HCEC 1CT (cell line): ENCODE measurements at regions not wholly inside any gene's neighbourhood (a gene's known extent, or its start where the extent isn't known, plus 50 kb on each side); places are given as distances from the start of the nearest gene placed in this dataset.

Experiments
- DNase-seq: peaks from one replicate; pipeline ENCODE4 v3.0.0-alpha.2; 2017

DNA sequence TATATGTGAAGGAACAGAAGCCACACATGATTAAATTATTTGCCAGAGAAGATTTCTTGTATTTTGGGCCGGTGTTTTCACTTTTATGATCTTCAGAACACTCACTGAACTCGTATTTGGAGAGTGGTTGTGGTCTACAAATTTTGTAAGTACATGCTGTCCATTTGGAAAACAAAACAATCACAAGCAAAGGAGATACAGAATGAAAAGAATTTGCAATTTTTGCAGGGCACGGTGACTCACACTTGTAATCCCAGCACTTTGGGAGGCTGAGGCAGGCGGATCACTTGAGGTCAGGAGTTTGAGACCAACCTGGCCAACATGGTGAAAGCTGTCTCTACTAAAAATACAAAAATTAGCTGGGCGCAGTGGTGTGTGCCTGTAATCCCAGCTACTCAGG is 282.0 kb downstream of the C1D start:
- peak; percentile 41 for DNase-seq

DNA sequence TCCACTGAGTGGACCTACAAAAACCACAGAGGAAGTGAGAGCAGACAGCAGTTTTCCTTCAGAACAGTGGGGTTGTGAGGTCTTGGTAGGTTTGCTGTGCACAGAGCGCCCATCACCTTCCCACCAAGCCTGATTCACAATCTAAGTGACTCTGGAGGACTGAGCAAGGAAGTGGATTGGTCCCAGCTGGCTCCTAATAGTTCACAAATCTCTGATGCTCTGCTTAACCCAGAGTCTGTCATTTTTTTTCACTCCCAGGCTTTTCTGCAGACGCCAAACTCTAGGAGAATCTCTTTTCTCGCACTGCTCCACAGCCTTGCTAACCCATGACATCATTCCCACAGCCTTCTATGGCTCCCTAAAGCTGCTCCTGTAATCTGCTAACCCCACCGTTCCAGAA is 280.4 kb downstream of the C1D start:
- DNase-seq = peak; percentile 59

DNA sequence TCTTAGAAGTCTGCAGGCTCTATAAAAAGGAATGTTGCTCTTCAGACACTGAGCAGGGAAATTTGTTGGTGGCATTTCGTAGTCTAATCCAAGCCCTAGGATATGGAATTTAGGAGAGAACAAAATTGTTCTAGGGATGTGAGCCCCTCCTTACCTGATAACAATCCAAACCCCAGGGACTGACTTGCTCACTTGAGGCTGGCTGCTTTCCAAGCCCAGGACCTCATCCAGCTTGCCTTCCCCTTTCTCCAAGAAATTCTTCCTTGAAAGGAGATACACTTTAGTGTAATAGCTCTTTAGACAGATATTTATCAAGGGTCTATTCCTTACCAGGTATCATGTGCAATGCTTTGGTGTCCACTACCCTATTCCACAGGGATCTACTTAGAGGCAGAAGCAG is 279.8 kb downstream of the C1D start:
- DNase-seq = no peak

DNA sequence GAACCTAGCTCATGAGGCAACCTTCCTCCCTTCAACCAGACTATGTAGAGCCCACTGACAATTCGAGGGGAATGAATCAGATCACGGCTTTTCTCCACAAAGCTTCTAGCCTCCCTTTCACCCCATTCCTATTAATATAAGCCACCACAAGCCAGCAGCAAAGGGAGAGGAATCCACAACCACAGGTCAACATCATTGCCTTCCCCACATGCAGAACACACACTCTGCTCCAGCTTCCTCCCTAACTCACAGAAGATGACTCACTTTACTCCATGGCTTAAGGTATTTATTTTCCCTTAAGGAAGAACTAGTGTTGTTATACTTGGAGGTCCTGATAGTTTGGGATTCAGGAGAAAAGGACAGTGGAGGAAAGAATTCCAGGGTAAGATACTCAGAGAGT is 272.2 kb downstream of the C1D start:
- peak; percentile 89 for DNase-seq

DNA sequence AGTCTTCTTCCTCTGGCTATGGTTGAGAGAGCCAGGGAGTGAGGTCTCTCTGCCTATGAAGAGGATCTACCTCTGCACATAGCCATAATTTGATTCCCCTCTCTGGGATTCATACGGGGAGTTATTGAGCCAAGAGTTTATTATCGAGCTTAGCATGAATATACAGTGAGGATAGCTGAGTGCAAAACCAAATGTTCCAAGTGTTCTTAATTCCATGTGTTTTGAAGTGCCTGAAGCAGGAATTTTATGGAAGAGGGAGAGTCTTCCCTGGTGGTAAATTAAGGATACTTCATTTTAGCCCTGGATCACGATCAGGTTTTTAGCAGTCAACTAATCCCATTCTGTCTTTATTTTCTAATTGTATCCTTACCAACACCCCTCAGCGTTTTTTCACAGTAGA is 270.6 kb downstream of the C1D start:
- no peak for DNase-seq

DNA sequence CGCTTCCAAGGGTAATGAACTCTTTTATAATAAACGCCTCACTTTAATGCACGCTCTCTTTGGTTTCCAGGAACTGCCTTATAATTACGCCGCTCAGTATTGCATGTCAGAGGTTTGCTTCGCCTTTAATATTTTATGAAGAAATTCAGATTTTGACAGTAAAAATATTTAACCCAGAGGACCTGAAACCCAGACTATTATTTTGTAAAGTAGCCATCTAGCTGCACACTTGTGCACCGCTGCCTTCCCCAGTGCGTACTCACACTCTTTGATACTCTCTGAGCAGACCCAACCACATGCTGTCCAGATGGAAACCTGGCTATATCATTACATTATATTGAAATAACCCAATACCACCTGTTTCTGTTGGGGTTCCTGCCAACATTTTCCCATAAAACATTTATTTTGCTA is 270.1 kb downstream of the C1D start:
- DNase-seq = no peak

DNA sequence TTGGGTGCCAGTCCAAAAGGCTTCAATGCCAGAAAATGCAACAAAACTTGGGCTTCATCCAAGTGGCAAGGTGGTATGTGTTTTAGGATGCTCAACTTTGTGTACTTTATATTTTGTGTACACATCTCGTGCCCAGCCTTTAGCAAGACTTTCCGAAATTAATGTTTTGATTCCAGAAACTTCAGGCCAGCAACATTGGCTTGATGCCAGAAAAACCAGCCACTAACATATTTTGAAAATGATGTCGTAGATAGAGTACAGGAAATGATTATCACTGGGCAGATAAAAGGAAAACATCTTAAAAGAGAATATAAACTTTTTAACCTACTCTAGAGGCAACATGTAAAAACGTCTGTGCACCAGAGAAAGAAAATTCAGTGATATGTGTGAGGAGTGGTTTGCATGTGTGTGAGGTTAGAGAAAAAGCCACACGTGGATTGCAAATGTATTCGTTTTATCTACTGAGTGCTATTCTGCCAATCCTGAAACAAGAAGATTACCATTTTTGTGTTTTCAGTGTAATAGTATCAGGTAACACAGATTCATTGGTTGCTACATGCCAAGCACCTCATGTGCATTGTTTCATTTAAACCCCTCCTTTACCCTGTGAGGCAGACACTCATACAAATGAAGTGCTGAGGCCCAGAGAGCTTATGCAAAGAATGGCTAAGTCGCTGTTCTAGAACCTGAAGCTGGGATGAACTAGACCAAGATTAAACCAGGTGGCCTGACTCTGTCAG is 264.8 kb downstream of the C1D start:
- peak; percentile 36 for DNase-seq

DNA sequence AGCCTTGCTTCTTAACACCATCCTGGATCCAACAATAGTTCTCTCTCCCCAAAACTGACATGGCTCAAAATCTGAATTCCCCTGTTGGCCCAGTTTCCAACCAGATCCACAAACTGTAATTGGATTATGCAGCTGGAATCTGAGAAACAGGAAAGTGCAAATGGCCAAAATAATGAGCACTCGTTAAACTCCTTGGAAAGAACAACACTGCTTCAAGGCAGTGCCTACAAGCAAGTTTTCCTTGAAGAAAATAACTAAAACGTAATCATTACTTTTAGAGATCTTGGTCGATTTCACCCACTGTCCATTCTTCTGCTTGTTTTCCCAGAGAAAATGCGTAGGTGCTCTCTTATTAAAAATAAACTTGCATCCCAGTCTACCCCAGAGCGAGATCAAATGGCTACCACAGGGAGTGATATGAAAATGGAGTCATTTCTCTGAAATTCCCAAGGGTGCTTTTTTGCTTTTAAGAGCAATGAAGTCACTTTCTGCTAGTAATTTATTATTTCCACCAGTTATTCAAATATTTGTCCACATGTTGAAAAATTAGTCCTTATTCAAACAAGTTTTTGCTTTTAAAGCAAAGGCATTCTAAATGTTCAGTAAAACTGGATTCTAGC is 264.2 kb downstream of the C1D start:
- no peak for DNase-seq

DNA sequence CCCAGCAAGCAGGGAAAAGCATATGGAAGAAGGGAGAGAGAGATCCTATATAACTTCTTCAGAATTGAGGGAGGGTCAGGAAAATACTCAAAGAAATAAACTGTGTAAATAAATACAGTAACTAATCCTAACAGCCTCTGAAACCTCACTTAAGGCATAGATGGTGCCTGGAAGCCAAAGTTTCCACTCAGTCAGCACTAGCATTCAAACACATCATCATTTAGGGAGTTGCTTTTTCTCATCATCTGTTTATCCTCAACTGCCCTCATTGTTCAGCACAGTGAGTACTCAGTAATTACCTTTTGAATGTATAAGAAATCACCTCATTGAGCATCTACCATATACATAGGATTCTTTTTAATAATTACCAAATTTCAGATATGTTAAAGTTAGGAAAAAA is 262.9 kb downstream of the C1D start:
- no peak for DNase-seq

DNA sequence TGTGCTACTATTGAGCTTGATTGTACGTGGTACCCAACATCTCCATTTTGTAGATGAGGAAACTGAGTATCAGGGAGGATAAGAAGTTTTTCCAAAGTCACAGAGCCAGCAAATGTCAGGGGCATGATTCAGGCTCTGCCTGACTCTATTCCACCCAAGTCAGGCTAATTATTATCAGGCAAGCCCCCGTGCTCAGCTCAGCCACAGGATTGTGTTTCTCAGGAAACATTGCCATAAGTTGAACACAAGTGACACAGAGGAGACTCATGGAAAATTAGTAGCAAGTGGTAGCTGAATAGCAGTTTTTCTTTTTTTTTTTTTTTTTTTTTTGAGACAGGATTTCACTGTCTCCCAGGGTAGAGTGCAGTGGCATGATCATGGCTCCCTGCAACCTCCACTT is 260.5 kb downstream of the C1D start:
- DNase-seq = no peak

DNA sequence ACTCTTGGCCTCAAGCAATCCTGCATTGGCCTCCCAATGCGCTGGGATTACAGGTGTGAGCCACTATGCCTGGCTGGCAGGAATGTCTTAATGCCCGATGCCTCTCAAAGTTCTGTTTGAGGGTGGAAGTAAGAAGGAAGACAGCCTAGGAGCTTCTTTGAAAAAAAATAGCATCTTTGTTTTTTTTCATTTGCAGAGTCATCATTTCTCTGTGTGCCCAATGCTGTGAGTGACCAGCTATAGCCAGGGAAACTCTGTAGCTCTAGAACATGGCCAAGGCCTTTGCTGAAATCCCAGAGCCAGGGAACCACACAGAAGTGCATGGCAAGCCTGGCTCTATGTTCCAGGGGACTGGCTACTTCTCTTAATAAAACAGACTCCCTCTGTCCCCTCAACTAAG is 260.0 kb downstream of the C1D start:
- no peak for DNase-seq

DNA sequence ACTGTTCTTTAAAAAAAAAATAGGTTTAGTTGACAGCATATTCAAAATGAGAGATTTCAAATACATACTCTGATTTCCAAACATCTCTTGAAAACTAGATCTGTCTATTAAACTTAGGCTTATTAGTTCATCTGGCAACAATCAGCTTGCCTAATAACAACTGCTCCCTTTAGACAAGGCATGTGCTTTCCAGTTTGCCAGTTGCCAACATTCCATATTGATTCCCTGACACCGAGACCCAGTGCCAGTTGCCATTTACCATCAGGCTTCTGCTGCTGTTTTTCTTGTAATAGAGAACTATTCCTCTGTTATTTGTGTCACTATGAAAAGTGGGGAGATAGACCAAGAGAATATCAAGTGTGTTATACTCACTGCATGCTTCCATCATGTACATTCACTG is 256.0 kb downstream of the C1D start:
- DNase-seq = no peak

DNA sequence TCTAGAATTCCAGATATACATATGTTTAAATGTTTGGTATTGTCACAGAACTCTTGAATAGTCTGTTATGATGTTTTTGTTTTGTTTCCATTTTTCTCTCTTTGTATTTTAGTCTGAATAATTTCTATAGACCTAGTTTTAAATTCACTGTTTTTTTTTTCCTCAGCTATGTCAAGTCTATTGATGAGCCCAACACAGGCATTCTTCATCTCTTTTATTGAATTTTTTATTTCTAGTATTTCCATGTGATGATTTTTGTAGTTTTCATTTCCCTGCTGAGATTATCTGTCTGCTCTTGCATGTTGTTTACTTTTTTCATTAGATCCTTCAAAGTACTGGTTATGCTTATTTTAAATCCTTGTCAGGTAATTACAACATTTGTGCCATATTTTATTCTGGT is 254.7 kb downstream of the C1D start:
- no peak for DNase-seq

DNA sequence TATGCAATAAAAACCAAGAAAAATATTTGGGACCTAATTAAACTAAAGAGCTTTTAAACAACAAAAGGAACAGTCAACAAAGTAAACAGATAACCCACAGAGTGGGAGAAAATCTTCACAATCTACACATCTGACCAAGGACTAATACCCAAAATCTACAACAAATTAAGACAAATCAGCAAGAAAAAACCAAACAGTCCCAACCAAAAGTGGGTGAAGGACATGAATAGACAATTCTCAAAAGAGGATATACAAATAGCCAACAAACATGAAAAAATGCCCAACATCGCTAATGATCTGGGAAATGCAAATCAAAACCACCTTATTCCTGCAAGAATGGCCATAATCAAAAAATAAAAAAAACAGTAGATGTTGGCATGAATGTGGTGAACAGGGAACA is 250.1 kb downstream of the C1D start:
- no peak for DNase-seq

DNA sequence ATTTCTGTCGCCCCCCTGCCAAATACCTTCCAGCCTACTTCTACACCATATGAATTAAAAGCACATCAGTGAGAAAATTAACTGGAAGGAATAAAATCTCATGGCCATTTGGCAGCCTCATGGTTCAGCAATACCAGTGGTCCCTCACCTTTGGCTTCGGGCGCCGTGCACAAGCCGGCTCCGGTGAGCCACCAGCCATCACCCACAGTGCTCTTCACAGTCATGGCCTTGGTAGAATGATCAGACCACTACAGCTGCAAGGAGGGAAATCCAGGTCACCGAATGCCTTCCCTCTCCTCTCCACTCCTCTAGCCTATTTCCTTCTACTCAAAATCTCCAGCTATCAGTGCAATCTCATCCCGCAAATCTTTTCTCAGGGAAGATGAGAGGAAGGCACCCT is 239.1 kb downstream of the C1D start:
- DNase-seq = no peak

DNA sequence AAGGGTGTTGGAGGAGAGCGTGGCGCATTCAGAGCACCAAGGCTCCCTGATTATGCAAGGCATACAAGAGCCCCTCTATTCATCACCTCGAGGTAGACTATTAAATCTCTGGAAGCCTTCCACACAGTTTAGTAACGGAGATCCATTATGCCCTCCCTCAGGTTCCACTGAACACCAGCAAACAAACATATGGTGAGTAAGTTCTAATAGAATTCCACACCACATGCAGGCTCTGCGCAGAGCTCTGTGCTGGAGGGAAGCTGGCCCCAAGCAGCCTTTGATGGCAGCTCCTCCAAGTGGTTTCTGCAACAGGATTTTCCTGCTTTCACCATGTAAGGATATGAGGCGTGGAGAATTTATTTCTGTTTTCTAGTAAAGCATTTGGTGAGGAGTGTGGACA is 238.6 kb downstream of the C1D start:
- DNase-seq = peak; percentile 80

DNA sequence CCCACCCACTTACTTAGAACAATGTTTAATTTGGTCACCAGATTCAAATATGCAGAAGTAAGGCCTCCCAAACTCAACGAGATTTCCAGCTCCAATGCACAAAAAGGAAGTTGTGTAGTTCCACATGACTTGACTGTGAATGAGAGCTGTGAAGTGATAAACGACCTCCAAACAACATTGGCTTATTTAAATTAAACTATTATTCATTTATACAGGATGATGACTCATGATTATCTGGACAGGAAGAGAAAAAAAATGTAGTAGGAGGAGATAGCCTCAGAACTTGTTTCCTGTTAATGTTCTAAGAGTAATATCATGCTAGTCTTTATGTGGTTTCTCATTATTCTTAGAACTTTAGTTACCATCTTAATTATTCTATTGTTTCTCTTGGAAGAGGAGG is 237.3 kb downstream of the C1D start:
- DNase-seq = peak; percentile 90

DNA sequence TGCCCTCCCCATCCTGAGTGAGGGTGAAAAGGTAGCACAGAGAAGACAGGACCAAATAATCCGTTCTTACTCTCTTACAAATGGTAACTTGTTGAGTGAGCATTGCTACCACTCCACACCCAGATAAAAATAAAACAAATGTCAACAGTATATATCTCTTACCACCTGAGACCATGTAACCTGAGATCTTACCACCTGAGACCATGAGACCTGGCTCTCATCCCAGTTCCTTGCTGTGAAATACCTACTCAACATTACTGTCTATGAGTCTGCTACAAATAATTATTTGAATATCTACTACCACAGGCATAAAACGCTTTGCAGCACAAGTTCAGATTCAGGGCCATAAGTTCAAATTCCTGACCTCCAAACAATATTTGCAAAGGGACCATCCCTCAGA is 234.7 kb downstream of the C1D start:
- DNase-seq = no peak

DNA sequence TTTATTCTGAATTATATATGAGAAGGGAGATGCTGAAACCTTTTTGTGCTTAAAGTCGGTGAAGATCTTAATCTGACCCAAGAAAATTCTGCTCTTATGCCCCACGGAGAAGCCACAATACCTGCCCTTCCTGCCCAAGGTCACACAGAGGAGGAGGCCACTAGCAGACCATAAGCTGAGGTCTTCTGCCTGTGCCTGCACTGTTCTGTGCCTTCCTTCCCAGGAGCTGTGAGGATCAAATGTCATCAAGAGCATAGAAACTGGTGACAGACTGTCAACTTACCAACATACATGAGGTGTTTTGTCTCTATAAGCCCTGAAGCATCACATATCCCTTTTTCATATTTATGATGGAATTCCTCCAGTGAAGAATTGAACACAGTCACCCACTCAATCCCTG is 233.3 kb downstream of the C1D start:
- no peak for DNase-seq

DNA sequence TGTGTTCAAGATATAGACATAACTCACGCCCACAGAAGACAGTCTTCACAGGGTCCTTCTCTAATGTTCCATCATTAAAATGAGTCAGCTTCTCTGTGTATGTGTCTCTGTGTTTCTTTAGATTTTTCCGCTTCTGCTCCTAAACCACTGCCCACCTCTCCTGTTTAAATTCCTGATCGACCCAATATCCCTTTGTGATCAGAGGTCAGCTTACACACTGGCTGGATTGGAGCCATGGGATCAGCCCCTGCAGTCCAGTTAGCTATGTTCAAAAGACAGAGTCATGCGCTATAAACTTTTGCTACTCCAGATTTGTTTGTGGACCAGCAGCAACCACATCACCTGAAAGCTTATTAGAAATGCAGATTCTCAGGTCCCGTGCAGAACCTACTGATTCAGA is 229.2 kb downstream of the C1D start:
- no peak for DNase-seq

DNA sequence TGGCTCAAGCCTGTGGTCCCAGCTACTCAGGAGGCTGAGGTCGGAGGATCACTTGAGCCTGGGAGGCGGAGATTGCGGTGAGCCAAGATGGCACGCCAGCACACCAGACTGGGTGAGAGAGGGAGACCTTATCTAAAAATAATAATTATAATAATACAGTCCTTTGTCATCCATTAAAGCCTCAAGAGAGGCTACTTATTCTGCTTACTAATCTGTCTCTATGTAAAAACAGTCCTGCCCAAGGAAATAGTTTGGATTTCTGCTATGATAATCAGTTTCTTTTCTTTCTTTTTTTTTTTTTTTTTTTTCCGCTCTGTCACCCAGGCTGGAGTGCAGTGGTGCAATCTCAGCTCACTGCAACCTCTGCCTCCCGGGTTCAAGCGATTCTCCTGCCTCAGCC is 228.3 kb downstream of the C1D start:
- DNase-seq = no peak

DNA sequence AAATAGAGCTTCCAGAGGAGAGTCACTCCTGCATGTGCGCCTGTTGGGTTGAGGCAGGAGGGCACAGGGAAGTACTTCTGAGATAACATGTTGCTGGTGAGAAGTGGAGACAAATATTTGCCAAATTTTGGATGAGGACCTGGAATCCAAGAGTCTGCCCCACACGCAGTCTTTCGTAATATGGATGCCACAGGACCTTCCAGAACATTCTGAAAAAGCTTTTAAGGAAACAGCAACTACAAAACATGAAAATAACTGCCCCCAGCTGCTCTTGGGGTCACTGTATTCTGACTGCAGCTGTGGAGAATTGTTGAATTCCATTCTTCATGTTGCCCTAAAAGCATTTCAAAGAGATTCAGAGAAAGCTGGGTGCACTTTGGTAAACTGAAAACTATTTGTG is 227.5 kb downstream of the C1D start:
- DNase-seq = no peak

DNA sequence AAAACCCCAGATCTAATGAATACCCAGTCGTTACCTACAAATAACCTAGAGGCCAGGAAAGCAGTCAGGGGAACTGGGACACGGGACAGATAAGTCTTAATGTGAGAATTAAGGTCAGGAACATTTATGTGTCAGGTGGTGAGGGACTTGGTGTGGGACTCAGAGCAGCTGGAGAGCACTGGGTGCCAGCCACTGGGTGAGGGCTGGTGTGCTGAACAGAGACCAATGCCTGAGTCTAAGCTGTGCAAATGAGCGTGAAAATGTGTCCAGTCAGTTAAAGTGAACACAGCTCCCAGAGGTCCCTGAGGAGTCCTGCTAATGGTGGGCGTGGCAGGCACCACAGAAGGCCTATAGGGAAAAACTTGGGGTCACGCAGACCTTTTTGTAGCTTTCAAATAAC is 225.9 kb downstream of the C1D start:
- no peak for DNase-seq

DNA sequence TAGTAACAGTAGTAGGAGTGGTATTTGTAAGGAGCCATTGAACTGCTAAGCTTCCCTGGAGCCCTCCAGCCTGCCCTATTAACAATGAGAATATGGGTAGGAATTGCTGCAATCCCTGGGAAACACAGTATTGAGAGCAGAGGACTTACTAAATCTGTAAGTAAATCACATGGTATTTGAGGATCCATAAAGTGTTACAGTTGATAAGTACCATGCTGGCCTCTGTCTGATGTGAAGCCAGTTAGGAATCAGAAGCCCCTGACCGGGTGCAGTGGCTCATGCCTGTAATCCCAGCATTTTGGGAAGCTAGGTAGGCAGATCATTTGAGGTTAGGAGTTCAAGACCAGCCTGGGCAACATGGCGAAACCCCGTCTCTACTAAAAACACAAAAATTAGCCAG is 224.6 kb downstream of the C1D start:
- DNase-seq = no peak

DNA sequence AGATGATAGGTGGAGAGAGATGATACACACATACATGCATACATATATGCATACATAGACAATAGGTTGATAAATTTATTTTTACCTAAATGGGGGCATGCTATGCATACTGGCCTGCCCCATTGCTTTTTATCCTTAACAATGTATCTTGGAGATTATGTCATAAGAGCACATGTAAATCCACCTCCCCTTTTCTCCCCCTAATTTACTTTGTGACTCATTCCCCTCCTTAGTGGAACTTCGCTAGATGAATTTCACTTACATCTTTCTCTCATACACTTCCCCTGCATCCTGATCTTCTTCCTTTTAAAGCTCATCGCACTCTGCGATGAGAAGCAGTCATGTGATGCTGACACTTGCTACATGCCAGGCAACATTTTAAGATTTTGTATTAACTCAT is 223.6 kb downstream of the C1D start:
- DNase-seq = peak; percentile 45
